Cardiac fibroblast (primary cell): ENCODE measurements at regions not wholly inside any gene's neighbourhood (a gene's known extent, or its start where the extent isn't known, plus 50 kb on each side); places are given as distances from the start of the nearest gene placed in this dataset.

Source experiments
- DNase-seq, 2 donors: peaks; one replicate each; pipeline versions ENCODE4 v3.0.0 to v3.0.0-alpha.2; 2010; ENCODE audit warnings: low read depth in 2 of 2
- H3K4me3 ChIP-seq, 2 donors: replicated peaks in 1 of 2; 1 replicate in 1 of 2; 2 replicates in 1 of 2; pipeline ENCODE4 v1.5.1; 2011; ENCODE audit warnings: low read depth in 2 of 2, low read length in 2 of 2, mild to moderate bottlenecking in 2 of 2, moderate library complexity in 1 of 2
- CTCF ChIP-seq: IDR thresholded peaks from one replicate; pipeline ENCODE4 v1.5.1; 2011; ENCODE audit warnings: low read depth, mild to moderate bottlenecking, low read length, inconsistent platforms

GRCh38 chr6:165963750-165964149 is 203.9 kb downstream of the TBXT start:
- DNase-seq, result no peak
- no peak for TF ChIP-seq CTCF

GRCh38 chr6:165962366-165962765 is 205.3 kb downstream of the TBXT start:
- TF ChIP-seq CTCF, result no peak
- no peak overlapping the region for H3K4me3 ChIP-seq
- DNase-seq, result no peak

More at GRCh38 chr6:165963750-165964149, 203.9 kb downstream of the TBXT start:
- no peak overlapping the region for H3K4me3 ChIP-seq

GRCh38 chr6:165961233-165961632 is 206.4 kb downstream of the TBXT start:
- TF ChIP-seq CTCF, result no peak
- DNase-seq, result no peak
- no peak overlapping the region for H3K4me3 ChIP-seq

GRCh38 chr6:165960695-165961094 is 207.0 kb downstream of the TBXT start:
- no peak overlapping the region for H3K4me3 ChIP-seq
- no peak for TF ChIP-seq CTCF

GRCh38 chr6:165959627-165960026 is 208.0 kb downstream of the TBXT start:
- no peak for TF ChIP-seq CTCF
- no peak overlapping the region for H3K4me3 ChIP-seq
- no peak for DNase-seq

More at GRCh38 chr6:165960695-165961094, 207.0 kb downstream of the TBXT start:
- no peak for DNase-seq

GRCh38 chr6:165956874-165957273 is 210.8 kb downstream of the TBXT start:
- TF ChIP-seq CTCF, result no peak
- no peak overlapping the region for H3K4me3 ChIP-seq
- DNase-seq, result no peak

GRCh38 chr6:165952514-165952913 is 215.1 kb downstream of the TBXT start:
- no peak overlapping the region for H3K4me3 ChIP-seq
- no peak for DNase-seq
- no peak for TF ChIP-seq CTCF
